8988T (cell line): ENCODE measurements at regions not wholly inside any gene's neighbourhood (a gene's known extent, or its start where the extent isn't known, plus 50 kb on each side); places are given as distances from the start of the nearest gene placed in this dataset.

ENCODE experiments used
- DNase-seq: peaks from one replicate; pipeline ENCODE4 v3.0.0; 2011

DNA sequence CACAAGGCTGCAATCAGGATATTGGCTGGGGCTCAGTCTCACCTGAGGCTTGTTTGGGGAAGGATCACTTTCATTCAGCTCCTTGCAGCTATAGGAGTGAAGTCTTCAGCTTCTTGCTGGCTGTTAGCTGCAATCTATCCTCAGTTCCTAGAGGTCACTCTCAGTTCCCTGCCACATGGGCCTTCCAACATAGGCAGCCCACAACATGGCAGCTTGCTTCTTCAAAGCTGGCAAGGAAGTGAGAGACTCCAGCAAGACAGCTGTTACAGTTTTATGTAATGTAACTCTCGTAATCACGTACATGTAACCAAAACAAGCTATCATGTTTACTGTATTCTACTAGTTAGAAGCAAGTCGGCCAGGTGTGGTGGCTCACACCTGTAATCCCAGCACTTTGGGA lies 226.9 kb downstream of the CDC5L start:
- DNase-seq = no peak

- DNase-seq = no peak
Observed at GRCh38 chr6:44615621-44616020, 228.1 kb downstream of the CDC5L start.

DNA sequence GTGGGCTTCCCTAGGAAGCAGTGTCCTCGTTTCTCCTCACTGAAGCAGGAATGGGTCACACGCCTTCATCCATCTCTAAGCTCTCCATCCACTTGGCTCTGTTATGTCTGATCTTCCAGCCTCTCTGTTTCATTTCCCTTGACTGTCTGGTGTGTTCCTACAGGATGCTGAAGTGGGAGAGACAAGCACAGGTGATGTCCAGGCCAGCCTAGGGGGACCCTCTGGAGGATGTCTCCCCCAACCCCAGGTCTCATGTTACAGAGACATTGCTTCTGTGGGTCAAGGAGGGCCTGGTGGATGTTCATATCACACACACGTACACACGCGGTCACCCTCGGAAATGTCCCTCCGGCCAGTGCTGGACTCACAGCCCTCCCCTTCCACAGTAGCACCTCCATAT lies 229.9 kb downstream of the CDC5L start:
- DNase-seq = no peak

- no peak for DNase-seq
Observed at GRCh38 chr6:44618371-44618770, 230.9 kb downstream of the CDC5L start.

DNA sequence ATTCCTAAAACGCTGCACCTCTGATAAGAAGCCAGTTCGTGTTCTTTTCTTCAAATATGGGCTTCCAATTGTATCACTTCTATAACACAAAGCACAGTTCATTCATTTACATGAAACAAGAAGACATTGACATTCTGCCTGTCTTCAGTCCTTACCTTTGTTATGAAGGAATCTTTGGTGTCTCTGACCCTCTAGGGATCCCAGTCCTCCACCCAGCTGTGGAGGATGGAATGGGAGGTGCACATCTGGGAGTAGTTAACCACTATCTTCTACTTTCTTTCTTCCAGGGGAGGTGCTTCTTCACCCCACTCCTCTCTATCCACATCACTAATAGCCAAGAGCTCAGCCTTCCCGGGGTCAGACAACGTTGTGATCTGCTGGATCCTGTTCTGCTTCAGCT lies 233.4 kb downstream of the CDC5L start:
- no peak for DNase-seq

DNA sequence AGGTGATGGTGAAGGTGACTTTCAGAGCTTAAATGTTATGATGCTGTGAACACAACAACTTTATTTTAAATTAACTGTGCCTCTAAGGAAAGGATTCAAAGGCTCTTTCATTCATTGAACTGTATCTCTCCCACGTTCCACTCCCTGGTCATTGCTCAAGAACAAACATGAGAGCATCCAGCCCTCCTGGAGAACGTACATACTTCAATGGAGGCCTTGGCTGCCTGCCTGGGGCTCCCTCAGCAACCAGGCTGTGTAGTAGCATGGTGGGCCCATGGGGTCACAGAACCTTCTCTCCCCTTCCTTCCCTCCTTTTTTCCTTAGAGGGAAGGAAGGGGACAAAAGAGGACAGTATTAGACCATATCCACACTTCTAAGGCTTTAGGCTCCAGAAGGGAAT lies 234.3 kb downstream of the CDC5L start:
- DNase-seq = no peak

DNA sequence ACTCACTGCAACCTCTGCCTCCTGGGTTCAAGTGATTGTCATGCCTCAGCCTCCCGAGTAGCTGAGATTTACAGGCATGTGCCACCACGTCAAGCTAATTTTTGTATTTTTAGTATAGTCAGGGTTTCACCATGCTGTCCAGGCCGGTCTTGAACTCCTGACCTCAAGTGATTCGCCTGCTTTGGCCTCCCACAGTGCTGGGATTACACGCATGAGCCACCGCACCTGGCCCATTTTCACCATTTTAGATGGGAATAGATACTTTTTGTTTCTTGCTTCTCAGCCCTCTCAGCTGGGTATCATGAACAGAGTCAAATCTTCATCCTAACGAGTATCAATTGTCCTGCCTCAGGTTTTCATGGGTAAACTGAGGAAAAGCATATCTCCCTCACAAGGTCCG lies 235.0 kb downstream of the CDC5L start:
- no peak for DNase-seq

DNA sequence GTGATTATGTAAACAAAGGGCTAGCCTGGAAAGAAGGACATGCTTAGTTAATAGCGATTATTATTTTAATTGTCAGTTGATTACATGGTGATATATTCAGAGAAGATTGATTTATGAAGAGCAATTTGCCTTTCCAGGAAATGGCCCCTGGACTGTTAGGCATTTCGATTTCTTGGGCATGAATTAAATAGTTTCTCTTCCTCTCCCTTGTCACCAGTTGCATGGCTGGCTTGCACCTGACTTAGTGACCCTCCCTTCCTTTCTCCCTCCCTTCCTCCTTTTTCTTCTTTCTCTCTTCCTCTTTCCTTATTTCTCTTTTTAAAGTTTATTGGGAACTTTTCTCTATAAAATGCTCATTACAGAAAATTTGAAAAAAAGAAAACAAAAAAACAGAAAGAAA lies 235.4 kb downstream of the CDC5L start:
- DNase-seq = no peak

DNA sequence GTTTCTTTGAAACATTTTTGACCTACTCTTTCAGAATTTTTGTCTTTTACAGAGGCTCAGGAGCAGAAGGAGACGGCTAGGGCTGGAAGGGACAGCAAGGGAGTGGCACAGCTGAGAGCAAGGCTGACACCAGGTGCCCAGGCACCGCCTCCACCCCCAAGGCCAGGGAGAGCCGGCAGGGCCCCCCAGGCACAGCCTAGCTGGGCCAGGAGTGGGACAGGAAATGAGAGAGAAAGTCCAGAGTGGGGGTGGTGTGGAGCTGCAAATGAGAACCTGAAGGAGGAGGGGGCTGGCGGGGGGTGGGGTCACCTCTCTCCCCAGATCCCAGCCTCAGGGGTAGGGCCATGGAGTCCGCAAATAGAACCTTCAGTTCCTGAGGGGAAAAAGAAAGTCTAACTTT lies 236.7 kb downstream of the CDC5L start:
- no peak for DNase-seq

- no peak for DNase-seq
Observed at GRCh38 chr6:44624936-44625573, 237.5 kb downstream of the CDC5L start.

DNA sequence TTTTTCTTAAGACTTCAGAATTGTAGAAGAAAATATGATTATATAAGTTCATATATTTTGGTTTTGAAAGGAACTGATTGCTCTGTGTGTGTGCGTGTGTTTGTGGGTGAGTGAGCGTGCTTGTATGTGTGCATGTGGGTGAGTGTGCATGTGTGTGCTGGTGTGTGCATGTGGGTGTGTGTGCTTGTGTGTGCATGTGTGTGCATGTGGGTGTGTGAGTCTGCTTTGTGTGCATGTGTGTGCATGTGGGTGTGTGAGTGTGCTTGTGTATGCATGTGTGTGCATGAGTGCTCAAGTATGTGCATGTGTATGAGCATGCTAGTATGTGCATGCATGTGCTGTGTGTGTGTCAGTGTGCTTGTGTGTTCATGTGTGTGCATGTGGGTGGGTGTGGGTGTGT lies 238.5 kb downstream of the CDC5L start:
- DNase-seq = no peak

DNA sequence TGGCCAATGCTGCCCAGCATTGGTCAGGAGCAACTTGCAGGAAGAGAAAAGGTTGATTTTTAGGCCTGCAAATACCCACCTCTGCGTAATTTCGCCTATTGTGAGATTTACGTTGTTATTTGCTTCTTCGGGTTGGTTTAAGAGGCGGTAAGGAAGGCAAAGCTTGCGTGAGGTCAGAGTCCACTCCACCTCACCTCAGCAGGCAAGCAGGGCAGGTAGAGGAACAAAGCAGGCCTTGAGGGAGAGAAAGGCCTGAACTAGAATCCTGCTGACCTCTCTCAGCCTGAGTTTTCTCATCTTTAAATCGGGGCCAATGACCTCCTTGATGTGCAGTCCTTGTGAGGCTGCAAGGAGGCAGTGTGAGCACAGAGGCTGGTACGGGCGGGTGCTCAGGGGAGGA lies 239.1 kb downstream of the CDC5L start:
- no peak for DNase-seq

GRCh38 chr6:44627091-44627882 lies 239.8 kb downstream of the CDC5L start:
- no peak for DNase-seq

DNA sequence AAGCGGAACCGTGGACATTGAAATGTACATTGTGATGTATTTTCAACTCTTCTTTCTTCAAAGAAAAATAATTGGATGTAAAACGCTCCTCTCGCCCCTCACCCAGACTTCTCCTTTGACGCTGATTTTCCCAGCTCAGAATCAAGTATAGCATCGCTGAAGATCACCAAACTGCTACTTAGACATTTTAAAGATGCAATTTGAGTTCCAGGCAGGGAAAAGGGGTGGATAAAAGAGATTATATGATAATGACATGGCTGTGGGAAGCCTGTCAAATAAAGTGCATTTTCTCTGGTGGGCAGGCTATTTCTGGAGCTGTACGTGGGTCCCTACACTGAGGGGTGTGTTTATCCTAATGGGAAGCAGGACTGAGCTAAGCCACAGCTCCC lies 240.4 kb downstream of the CDC5L start:
- no peak for DNase-seq

GRCh38 chr6:44628347-44628746 lies 240.8 kb downstream of the CDC5L start:
- no peak for DNase-seq

- no peak for DNase-seq
Observed at GRCh38 chr6:44629636-44630035, 242.1 kb downstream of the CDC5L start.

GRCh38 chr6:44630125-44631028 lies 242.9 kb downstream of the CDC5L start:
- peak; percentile 83 for DNase-seq

- DNase-seq = no peak
Observed at GRCh38 chr6:44631968-44632367, 244.5 kb downstream of the CDC5L start.

DNA sequence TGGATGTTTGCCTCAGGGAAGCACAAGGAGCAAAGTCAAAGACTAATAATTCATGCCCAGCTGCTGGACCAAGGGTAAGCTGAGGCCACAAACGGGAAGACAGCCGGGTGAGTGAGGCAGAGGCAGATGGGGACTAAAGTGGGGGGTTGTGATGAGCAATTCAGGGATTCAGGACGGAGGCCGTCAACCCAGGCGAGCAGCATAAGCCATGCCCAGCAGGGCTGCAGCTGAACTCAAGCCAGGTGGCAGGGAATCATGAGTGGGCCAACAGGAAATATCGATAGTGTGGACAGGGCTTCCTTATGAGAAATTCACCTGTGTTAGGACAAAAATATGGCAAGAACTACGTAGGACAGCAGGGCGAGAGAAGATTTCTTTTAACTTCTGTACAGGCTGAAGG lies 246.8 kb downstream of the CDC5L start:
- DNase-seq = no peak

DNA sequence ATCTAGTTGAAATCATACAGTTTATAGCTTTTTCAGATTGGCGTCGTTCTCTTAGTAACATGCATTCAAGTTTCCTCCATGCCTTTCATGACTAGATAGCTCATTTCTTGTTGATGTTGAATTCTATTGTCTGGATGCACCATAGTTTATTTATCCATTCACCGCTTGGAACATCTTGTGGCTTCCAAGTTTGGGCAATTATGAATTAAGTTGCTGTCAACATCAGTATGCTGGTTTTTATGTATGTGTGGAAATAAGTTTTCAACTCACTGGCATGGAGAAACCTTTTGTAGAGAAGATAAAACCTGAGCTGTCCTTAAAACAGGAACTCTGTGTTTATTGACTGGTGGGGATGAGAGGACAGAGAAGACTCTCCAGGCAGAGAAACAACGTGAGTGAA lies 248.0 kb downstream of the CDC5L start:
- DNase-seq = no peak

- DNase-seq = no peak
Observed at GRCh38 chr6:44636561-44637248, 249.2 kb downstream of the CDC5L start.

- DNase-seq = no peak
Observed at GRCh38 chr6:44641344-44642031, 254.0 kb downstream of the CDC5L start.

DNA sequence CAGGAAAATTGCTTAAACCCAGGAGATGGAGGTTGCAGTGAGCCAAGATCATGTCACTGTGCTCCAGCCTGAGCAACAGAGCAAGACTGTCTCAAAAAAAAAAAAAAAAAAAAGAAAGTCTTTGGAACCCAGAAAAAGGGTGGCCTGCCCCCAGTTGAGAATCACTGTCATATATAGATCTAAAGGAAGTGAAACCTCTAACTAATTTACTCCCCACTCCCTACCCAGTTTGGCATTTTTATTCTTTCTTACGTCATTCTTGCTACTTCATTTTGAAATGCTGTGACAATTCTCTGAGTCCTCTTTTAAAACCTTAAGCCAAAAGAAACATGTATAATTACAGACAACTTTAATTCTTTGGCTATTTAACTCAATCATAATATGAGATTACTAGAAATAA lies 254.8 kb downstream of the CDC5L start:
- no peak for DNase-seq
